ENCODE measurements at regions not wholly inside any gene's neighbourhood (a gene's known extent, or its start where the extent isn't known, plus 50 kb on each side); places are given as distances from the start of the nearest gene placed in this dataset.

- Histone ChIP-seq H3K27ac (ENCODE audit: low read depth, low read length) (no peak overlapping the region), H3K23ac (ENCODE audit: low read length) (no peak overlapping the region), H3K36me3 (ENCODE audit: control insufficient read depth, insufficient read depth, low read length) (no peaks in the 10 kb centered on the region), H3K4me3 (ENCODE audit: low read length) (no peak overlapping the region), H3K4ac (ENCODE audit: low read depth, low read length) (no peak overlapping the region), H2AK5ac (ENCODE audit: low read length) (no peak overlapping the region), H2BK120ac (ENCODE audit: low read depth, low read length) (no peak overlapping the region), H2BK15ac (replicated peaks; ENCODE audit: low read depth) (no peak overlapping the region), H3K79me1 (ENCODE audit: low read length) (no peaks in the 10 kb centered on the region), H3K27me3 (ENCODE audit: insufficient read depth, low read length, poor library complexity) (no peaks in the 10 kb centered on the region), H4K8ac (ENCODE audit: low read depth, low read length) (no peak overlapping the region), H3K79me2 (ENCODE audit: control insufficient read depth, insufficient read depth, low read length) (no peaks in the 10 kb centered on the region), H3K9ac (ENCODE audit: low read length) (no peak overlapping the region), H3K4me2 (ENCODE audit: low read length) (no peak overlapping the region), H4K5ac (ENCODE audit: low read length) (no peak overlapping the region), H2BK5ac (ENCODE audit: low read length) (no peak overlapping the region), H3K4me1 (ENCODE audit: control insufficient read depth, low read depth, low read length) (no peaks in the 10 kb centered on the region), H3K56ac (ENCODE audit: low read length) (no peak overlapping the region), H3K18ac (ENCODE audit: low read length) (no peak overlapping the region)
- WGBS (ENCODE audit: extremely low coverage, insufficient coverage, low lambda C conversion rate) = no CpG with 5 or more reads among the region's 6 CpGs
- DNase-seq = no peak
Observed at GRCh38 chr1:181345146-181345545, 138.2 kb upstream of the CACNA1E start.

GRCh38 chr1:181347495-181348390 lies 135.6 kb upstream of the CACNA1E start:
- Histone ChIP-seq H3K36me3 (ENCODE audit: control insufficient read depth, insufficient read depth, low read length) (no peaks in the 10 kb centered on the region), H3K27me3 (ENCODE audit: insufficient read depth, low read length, poor library complexity) (no peaks in the 10 kb centered on the region), H3K4me2 (ENCODE audit: low read length) (no peak overlapping the region), H3K56ac (ENCODE audit: low read length) (no peak overlapping the region), H3K9ac (ENCODE audit: low read length) (no peak overlapping the region), H2AK5ac (ENCODE audit: low read length) (no peak overlapping the region), H3K23ac (ENCODE audit: low read length) (no peak overlapping the region), H3K4me3 (ENCODE audit: low read length) (no peak overlapping the region), H4K8ac (ENCODE audit: low read depth, low read length) (no peak overlapping the region), H3K79me2 (ENCODE audit: control insufficient read depth, insufficient read depth, low read length) (no peaks in the 10 kb centered on the region), H2BK5ac (ENCODE audit: low read length) (no peak overlapping the region), H3K18ac (ENCODE audit: low read length) (no peak overlapping the region), H3K4me1 (ENCODE audit: control insufficient read depth, low read depth, low read length) (no peaks in the 10 kb centered on the region), H2BK15ac (replicated peaks; ENCODE audit: low read depth) (no peak overlapping the region), H3K4ac (ENCODE audit: low read depth, low read length) (no peak overlapping the region), H2BK120ac (ENCODE audit: low read depth, low read length) (no peak overlapping the region), H3K79me1 (ENCODE audit: low read length) (no peaks in the 10 kb centered on the region), H3K27ac (ENCODE audit: low read depth, low read length) (no peak overlapping the region), H4K5ac (ENCODE audit: low read length) (no peak overlapping the region)
- no peak for DNase-seq
- WGBS (ENCODE audit: extremely low coverage, insufficient coverage, low lambda C conversion rate) = no CpG with 5 or more reads among the region's 14 CpGs

- DNase-seq = no peak
- no peaks in the 10 kb centered on the region for H3K79me2 ChIP-seq (ENCODE audit: control insufficient read depth, insufficient read depth, low read length)
- no CpG with 5 or more reads among the region's 2 CpGs for WGBS (ENCODE audit: extremely low coverage, insufficient coverage, low lambda C conversion rate)
Observed at GRCh38 chr1:181349512-181349911, 133.8 kb upstream of the CACNA1E start.

GRCh38 chr1:181350131-181350530 lies 133.2 kb upstream of the CACNA1E start:
- no peak for DNase-seq
- no CpG with 5 or more reads among the region's 7 CpGs for WGBS (ENCODE audit: extremely low coverage, insufficient coverage, low lambda C conversion rate)

More at GRCh38 chr1:181349512-181349911, 133.8 kb upstream of the CACNA1E start:
- Histone ChIP-seq H3K18ac (ENCODE audit: low read length) (no peak overlapping the region), H3K27me3 (ENCODE audit: insufficient read depth, low read length, poor library complexity) (no peaks in the 10 kb centered on the region), H3K36me3 (ENCODE audit: control insufficient read depth, insufficient read depth, low read length) (no peaks in the 10 kb centered on the region), H4K5ac (ENCODE audit: low read length) (no peak overlapping the region), H3K56ac (ENCODE audit: low read length) (no peak overlapping the region), H3K27ac (ENCODE audit: low read depth, low read length) (no peak overlapping the region), H3K4me1 (ENCODE audit: control insufficient read depth, low read depth, low read length) (no peaks in the 10 kb centered on the region), H2BK120ac (ENCODE audit: low read depth, low read length) (no peak overlapping the region), H2BK5ac (ENCODE audit: low read length) (no peak overlapping the region), H4K8ac (ENCODE audit: low read depth, low read length) (no peak overlapping the region), H3K4ac (ENCODE audit: low read depth, low read length) (no peak overlapping the region), H3K4me2 (ENCODE audit: low read length) (no peak overlapping the region), H3K79me1 (ENCODE audit: low read length) (no peaks in the 10 kb centered on the region), H3K4me3 (ENCODE audit: low read length) (no peak overlapping the region), H3K23ac (ENCODE audit: low read length) (no peak overlapping the region), H3K9ac (ENCODE audit: low read length) (no peak overlapping the region), H2BK15ac (replicated peaks; ENCODE audit: low read depth) (no peak overlapping the region), H2AK5ac (ENCODE audit: low read length) (no peak overlapping the region)

GRCh38 chr1:181351740-181352139 lies 131.6 kb upstream of the CACNA1E start:
- no peak overlapping the region for H3K4me2 ChIP-seq (ENCODE audit: low read length)
- H3K79me2 ChIP-seq (ENCODE audit: control insufficient read depth, insufficient read depth, low read length) = no peaks in the 10 kb centered on the region
- H3K36me3 ChIP-seq (ENCODE audit: control insufficient read depth, insufficient read depth, low read length) = no peaks in the 10 kb centered on the region
- H3K4me3 ChIP-seq (ENCODE audit: low read length) = no peak overlapping the region
- DNase-seq = no peak
- no peak overlapping the region for H3K4ac ChIP-seq (ENCODE audit: low read depth, low read length)
- no peaks in the 10 kb centered on the region for H3K4me1 ChIP-seq (ENCODE audit: control insufficient read depth, low read depth, low read length)
- H2AK5ac ChIP-seq (ENCODE audit: low read length) = no peak overlapping the region
- no peak overlapping the region for H3K23ac ChIP-seq (ENCODE audit: low read length)
- no peaks in the 10 kb centered on the region for H3K27me3 ChIP-seq (ENCODE audit: insufficient read depth, low read length, poor library complexity)
- WGBS (ENCODE audit: extremely low coverage, insufficient coverage, low lambda C conversion rate) = no CpG with 5 or more reads among the region's 3 CpGs
- no peak overlapping the region for H2BK5ac ChIP-seq (ENCODE audit: low read length)
- no peak overlapping the region for H3K27ac ChIP-seq (ENCODE audit: low read depth, low read length)
- no peak overlapping the region for H2BK120ac ChIP-seq (ENCODE audit: low read depth, low read length)
- H3K79me1 ChIP-seq (ENCODE audit: low read length) = no peaks in the 10 kb centered on the region
- H2BK15ac ChIP-seq (replicated peaks; ENCODE audit: low read depth) = no peak overlapping the region
- H4K5ac ChIP-seq (ENCODE audit: low read length) = no peak overlapping the region
- H3K18ac ChIP-seq (ENCODE audit: low read length) = no peak overlapping the region
- no peak overlapping the region for H3K56ac ChIP-seq (ENCODE audit: low read length)
- no peak overlapping the region for H4K8ac ChIP-seq (ENCODE audit: low read depth, low read length)
- H3K9ac ChIP-seq (ENCODE audit: low read length) = no peak overlapping the region

More at GRCh38 chr1:181350131-181350530, 133.2 kb upstream of the CACNA1E start:
- H3K27me3 ChIP-seq (ENCODE audit: insufficient read depth, low read length, poor library complexity) = no peaks in the 10 kb centered on the region
- H2BK5ac ChIP-seq (ENCODE audit: low read length) = no peak overlapping the region
- no peak overlapping the region for H3K4ac ChIP-seq (ENCODE audit: low read depth, low read length)
- H3K79me2 ChIP-seq (ENCODE audit: control insufficient read depth, insufficient read depth, low read length) = no peaks in the 10 kb centered on the region
- no peak overlapping the region for H3K4me2 ChIP-seq (ENCODE audit: low read length)
- no peaks in the 10 kb centered on the region for H3K4me1 ChIP-seq (ENCODE audit: control insufficient read depth, low read depth, low read length)
- H3K9ac ChIP-seq (ENCODE audit: low read length) = no peak overlapping the region
- H3K27ac ChIP-seq (ENCODE audit: low read depth, low read length) = no peak overlapping the region
- no peak overlapping the region for H3K56ac ChIP-seq (ENCODE audit: low read length)
- no peak overlapping the region for H3K18ac ChIP-seq (ENCODE audit: low read length)
- H3K23ac ChIP-seq (ENCODE audit: low read length) = no peak overlapping the region
- no peak overlapping the region for H4K8ac ChIP-seq (ENCODE audit: low read depth, low read length)
- H3K4me3 ChIP-seq (ENCODE audit: low read length) = no peak overlapping the region
- H3K79me1 ChIP-seq (ENCODE audit: low read length) = no peaks in the 10 kb centered on the region
- no peak overlapping the region for H2BK120ac ChIP-seq (ENCODE audit: low read depth, low read length)
- no peaks in the 10 kb centered on the region for H3K36me3 ChIP-seq (ENCODE audit: control insufficient read depth, insufficient read depth, low read length)
- no peak overlapping the region for H2AK5ac ChIP-seq (ENCODE audit: low read length)
- H4K5ac ChIP-seq (ENCODE audit: low read length) = no peak overlapping the region
- H2BK15ac ChIP-seq (replicated peaks; ENCODE audit: low read depth) = no peak overlapping the region

Data from mesendoderm (in vitro differentiated cells).